ENCODE measurements at regions not wholly inside any gene's neighbourhood (a gene's known extent, or its start where the extent isn't known, plus 50 kb on each side); places are given as distances from the start of the nearest gene placed in this dataset.

- DNase-seq: no peak
Measured at GRCh38 chr10:78899996-78900714, 168.6 kb upstream of the ZMIZ1 start.

GRCh38 chr10:78900715-78901430 lies 167.9 kb upstream of the ZMIZ1 start:
- no peak for DNase-seq

GRCh38 chr10:78901694-78902093 lies 167.1 kb upstream of the ZMIZ1 start:
- DNase-seq: no peak

GRCh38 chr10:78902815-78903214 lies 166.0 kb upstream of the ZMIZ1 start:
- DNase-seq: no peak

GRCh38 chr10:78903341-78903940 lies 165.3 kb upstream of the ZMIZ1 start:
- no peak for DNase-seq

GRCh38 chr10:78904196-78904595 lies 164.6 kb upstream of the ZMIZ1 start:
- no peak for DNase-seq

- no peak for DNase-seq
Measured at GRCh38 chr10:78905015-78905956, 163.5 kb upstream of the ZMIZ1 start.

- DNase-seq: no peak
Measured at GRCh38 chr10:78905957-78906308, 162.8 kb upstream of the ZMIZ1 start.

GRCh38 chr10:78906734-78907390 lies 161.9 kb upstream of the ZMIZ1 start:
- DNase-seq: no peak

GRCh38 chr10:78907551-78908211 lies 161.1 kb upstream of the ZMIZ1 start:
- DNase-seq: no peak

GRCh38 chr10:78909221-78909620 lies 159.5 kb upstream of the ZMIZ1 start:
- no peak for DNase-seq

- DNase-seq: no peak
Measured at GRCh38 chr10:78910021-78910420, 158.7 kb upstream of the ZMIZ1 start.

- no peak for DNase-seq
Measured at GRCh38 chr10:78910476-78910875, 158.3 kb upstream of the ZMIZ1 start.

GRCh38 chr10:78910886-78911285 lies 157.9 kb upstream of the ZMIZ1 start:
- no peak for DNase-seq

GRCh38 chr10:78911533-78912340 lies 157.0 kb upstream of the ZMIZ1 start:
- no peak for DNase-seq

- DNase-seq: no peak
Measured at GRCh38 chr10:78912361-78913218, 156.2 kb upstream of the ZMIZ1 start.

- DNase-seq: no peak
Measured at GRCh38 chr10:78913219-78914059, 155.3 kb upstream of the ZMIZ1 start.

GRCh38 chr10:78914060-78914378 lies 154.7 kb upstream of the ZMIZ1 start:
- DNase-seq: no peak

- no peak for DNase-seq
Measured at GRCh38 chr10:78914502-78915189, 154.1 kb upstream of the ZMIZ1 start.
